ENCODE measurements at regions not wholly inside any gene's neighbourhood (a gene's known extent, or its start where the extent isn't known, plus 50 kb on each side); places are given as distances from the start of the nearest gene placed in this dataset.

GRCh38 chr7:156376317-156376716 is 264.3 kb upstream of the RNF32 start:
- TF ChIP-seq POLR2A (IDR thresholded peaks at IDR 0.05; ENCODE audit: low read depth, low read length) (no peak), TAF1 (IDR thresholded peaks at IDR 0.05; ENCODE audit: low read depth, low read length) (no peak), POLR2AphosphoS5 (IDR thresholded peaks at IDR 0.05; ENCODE audit: low read depth, low read length) (no peak)
